Breast epithelium (tissue), 4 donors: ENCODE measurements at regions not wholly inside any gene's neighbourhood (a gene's known extent, or its start where the extent isn't known, plus 50 kb on each side); places are given as distances from the start of the nearest gene placed in this dataset.

Experiments used
- DNase-seq, 2 donors: peaks; one replicate each; pipeline ENCODE4 v3.0.0-alpha.2; 2019; ENCODE audit warnings: low spot score in 2 of 2
- H3K27ac ChIP-seq, 2 donors: fragments of 200-600 bp; sonication (generic) in 1 of 2; one replicate each; pipeline ENCODE4 v1.5.1; 2016 to 2019; ENCODE audit warnings: mild to moderate bottlenecking in 1 of 2
- H3K27me3 ChIP-seq, 2 donors: fragments of 200-600 bp; sonication (generic) in 1 of 2; one replicate each; pipeline versions ENCODE4 v1.5.1 to v1.6.0; 2017 to 2019; ENCODE audit warnings: control low read depth in 1 of 2, mild to moderate bottlenecking in 1 of 2
- H3K36me3 ChIP-seq: fragments of 200-600 bp; one replicate; pipeline ENCODE4 v1.5.1; 2019
- H3K4me1 ChIP-seq, 2 donors: fragments of 200-600 bp; sonication (generic); one replicate each; pipeline ENCODE4 v1.5.1; 2016 to 2019; ENCODE audit warnings: control low read depth in 1 of 2
- H3K4me3 ChIP-seq, 3 donors: fragments of 200-600 bp; sonication (generic); 1 replicate in 2 of 3; 2 replicates in 1 of 3; pipeline ENCODE4 v1.5.1; 2016 to 2019; ENCODE audit warnings: mild to moderate bottlenecking in 3 of 3, moderate library complexity in 2 of 3
- H3K9me3 ChIP-seq, 2 donors: fragments of 200-600 bp; sonication (generic) in 1 of 2; one replicate each; pipeline ENCODE4 v1.5.1; 2016 to 2019; ENCODE audit warnings: control low read depth in 1 of 2
- POLR2A ChIP-seq: fragments of 450-650 bp; IDR thresholded peaks from one replicate; pipeline ENCODE4 v1.6.1; 2016; ENCODE audit warnings: antibody characterized with exemption, mild to moderate bottlenecking, moderate library complexity
- POLR2AphosphoS5 ChIP-seq, 3 donors: sonication (generic); formaldehyde crosslinking; IDR thresholded peaks; one replicate each; pipeline ENCODE4 v1.6.1; 2017; ENCODE audit warnings: antibody characterized with exemption in 3 of 3
- intact Hi-C: fragments of 100-400 bp; cut with DNase I; formaldehyde crosslinking; loops from one replicate; pipeline ENCODE4 v1.15.1; 2023; ENCODE audit warnings: low total_unique reads
- TF ChIP-seq, protein P1 (sequence below), 3 donors: fragments of 450-650 bp; IDR thresholded peaks; one replicate each; pipeline ENCODE4 v1.5.1; 2016 to 2017; ENCODE audit warnings: antibody characterized with exemption in 3 of 3, mild to moderate bottlenecking in 3 of 3, moderate library complexity in 3 of 3

DNA sequence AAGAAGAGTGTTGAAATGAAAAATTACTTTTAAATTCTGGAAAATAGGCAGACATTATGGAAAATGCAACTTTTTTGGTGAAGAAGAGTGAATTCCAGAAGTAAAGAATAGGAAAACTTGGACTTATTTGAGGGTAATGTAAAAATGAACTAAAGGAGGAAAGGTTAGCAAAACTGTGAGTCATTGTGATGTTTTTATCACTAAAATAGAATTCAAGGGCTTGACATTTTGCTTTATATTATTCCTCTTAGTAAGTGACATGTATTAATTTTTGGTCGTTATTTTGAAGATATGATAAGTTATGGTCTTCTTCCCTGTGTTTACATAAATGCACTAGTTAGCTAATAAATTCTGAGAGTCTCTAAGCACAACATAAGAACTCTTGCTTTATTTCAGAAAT lies 390.9 kb downstream of the FAT4 start:
- DNase-seq, result no peak

GRCh38 chr4:125707397-125707796 lies 392.6 kb downstream of the FAT4 start:
- no peak for TF ChIP-seq POLR2AphosphoS5 (IDR thresholded peaks at IDR 0.05)
- no peak for TF ChIP-seq POLR2A
- TF ChIP-seq, protein P1, sequence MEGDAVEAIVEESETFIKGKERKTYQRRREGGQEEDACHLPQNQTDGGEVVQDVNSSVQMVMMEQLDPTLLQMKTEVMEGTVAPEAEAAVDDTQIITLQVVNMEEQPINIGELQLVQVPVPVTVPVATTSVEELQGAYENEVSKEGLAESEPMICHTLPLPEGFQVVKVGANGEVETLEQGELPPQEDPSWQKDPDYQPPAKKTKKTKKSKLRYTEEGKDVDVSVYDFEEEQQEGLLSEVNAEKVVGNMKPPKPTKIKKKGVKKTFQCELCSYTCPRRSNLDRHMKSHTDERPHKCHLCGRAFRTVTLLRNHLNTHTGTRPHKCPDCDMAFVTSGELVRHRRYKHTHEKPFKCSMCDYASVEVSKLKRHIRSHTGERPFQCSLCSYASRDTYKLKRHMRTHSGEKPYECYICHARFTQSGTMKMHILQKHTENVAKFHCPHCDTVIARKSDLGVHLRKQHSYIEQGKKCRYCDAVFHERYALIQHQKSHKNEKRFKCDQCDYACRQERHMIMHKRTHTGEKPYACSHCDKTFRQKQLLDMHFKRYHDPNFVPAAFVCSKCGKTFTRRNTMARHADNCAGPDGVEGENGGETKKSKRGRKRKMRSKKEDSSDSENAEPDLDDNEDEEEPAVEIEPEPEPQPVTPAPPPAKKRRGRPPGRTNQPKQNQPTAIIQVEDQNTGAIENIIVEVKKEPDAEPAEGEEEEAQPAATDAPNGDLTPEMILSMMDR (IDR thresholded peaks at IDR 0.05), result no peak
- Histone ChIP-seq H3K36me3 (no peaks in the 10 kb centered on the region), H3K4me3 (no peak overlapping the region), H3K27me3 (no peaks in the 10 kb centered on the region), H3K4me1 (no peaks in the 10 kb centered on the region), H3K9me3 (no peaks in the 10 kb centered on the region), H3K27ac (no peak overlapping the region)
- DNase-seq, result no peak
- intact Hi-C loops, result no loop called here

More for the DNA sequence above, 390.9 kb downstream of the FAT4 start:
- Histone ChIP-seq H3K4me1 (no peaks in the 10 kb centered on the region), H3K36me3 (no peaks in the 10 kb centered on the region), H3K4me3 (no peak overlapping the region), H3K27me3 (no peaks in the 10 kb centered on the region), H3K27ac (no peak overlapping the region), H3K9me3 (no peaks in the 10 kb centered on the region)
- TF ChIP-seq, protein P1 (IDR thresholded peaks at IDR 0.05), result no peak
- TF ChIP-seq POLR2AphosphoS5 (IDR thresholded peaks at IDR 0.05) (no peak), POLR2A (no peak)
- intact Hi-C loops, result no loop called here

DNA sequence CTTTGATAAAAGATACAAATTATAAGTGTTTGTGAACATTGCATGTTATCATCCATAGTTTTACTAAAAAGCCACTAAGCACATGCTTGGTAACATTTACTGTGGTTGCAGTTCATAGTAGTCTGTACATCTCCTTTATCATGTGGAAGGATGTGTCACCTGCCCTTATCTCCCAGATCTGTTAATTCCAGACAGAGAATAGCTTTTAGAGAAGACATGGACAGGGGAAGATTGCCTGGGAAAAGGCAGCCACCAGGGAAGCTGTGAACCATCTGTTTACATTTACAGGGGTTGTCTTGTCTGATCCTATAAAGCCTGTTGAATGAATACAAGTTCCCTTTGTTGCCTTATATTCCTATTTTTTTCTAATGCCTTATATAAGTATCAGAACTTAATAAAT lies 396.0 kb downstream of the FAT4 start:
- Histone ChIP-seq H3K36me3 (no peaks in the 10 kb centered on the region), H3K9me3 (no peaks in the 10 kb centered on the region), H3K27ac (no peak overlapping the region), H3K4me3 (no peak overlapping the region), H3K27me3 (no peaks in the 10 kb centered on the region), H3K4me1 (no peaks in the 10 kb centered on the region)
- no peak for DNase-seq
- TF ChIP-seq POLR2A (no peak), POLR2AphosphoS5 (IDR thresholded peaks at IDR 0.05) (no peak)
- intact Hi-C loops, result no loop called here

GRCh38 chr4:125714049-125714448 lies 399.3 kb downstream of the FAT4 start:
- H3K27ac ChIP-seq, result no peak overlapping the region
- no peaks in the 10 kb centered on the region for H3K4me1 ChIP-seq
- TF ChIP-seq POLR2AphosphoS5 (IDR thresholded peaks at IDR 0.05), result no peak
- TF ChIP-seq, protein P1 (IDR thresholded peaks at IDR 0.05), result no peak
- TF ChIP-seq POLR2A, result no peak
- intact Hi-C loops, result no loop called here
- no peaks in the 10 kb centered on the region for H3K36me3 ChIP-seq
- H3K4me3 ChIP-seq, result no peak overlapping the region
- no peaks in the 10 kb centered on the region for H3K27me3 ChIP-seq
- DNase-seq, result no peak
- no peaks in the 10 kb centered on the region for H3K9me3 ChIP-seq

DNA sequence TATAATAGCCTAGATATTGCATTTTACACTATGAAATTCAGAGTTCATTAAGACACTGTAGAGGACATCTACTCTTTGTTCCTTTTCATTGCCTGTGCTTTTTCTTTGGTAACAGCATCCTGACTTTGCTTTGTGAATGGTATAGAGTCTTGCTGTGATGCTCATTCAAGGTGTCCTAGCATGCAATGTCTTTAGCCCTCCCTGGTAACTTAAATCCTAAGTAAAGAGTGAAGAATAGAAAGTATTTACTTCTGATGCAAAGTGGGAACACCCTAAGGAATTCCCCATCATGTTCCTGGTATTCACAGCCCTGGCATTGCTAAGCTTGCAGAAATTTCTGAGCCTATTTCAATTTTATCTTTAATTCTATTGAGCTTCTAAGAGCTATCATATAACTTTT lies 400.1 kb downstream of the FAT4 start:
- Histone ChIP-seq H3K27ac (no peak overlapping the region), H3K9me3 (no peaks in the 10 kb centered on the region), H3K27me3 (no peaks in the 10 kb centered on the region), H3K4me1 (no peaks in the 10 kb centered on the region), H3K36me3 (no peaks in the 10 kb centered on the region), H3K4me3 (no peak overlapping the region)
- DNase-seq, result no peak
- TF ChIP-seq, protein P1 (IDR thresholded peaks at IDR 0.05), result no peak
- TF ChIP-seq POLR2AphosphoS5 (IDR thresholded peaks at IDR 0.05) (no peak), POLR2A (no peak)
- intact Hi-C loops, result no loop called here

DNA sequence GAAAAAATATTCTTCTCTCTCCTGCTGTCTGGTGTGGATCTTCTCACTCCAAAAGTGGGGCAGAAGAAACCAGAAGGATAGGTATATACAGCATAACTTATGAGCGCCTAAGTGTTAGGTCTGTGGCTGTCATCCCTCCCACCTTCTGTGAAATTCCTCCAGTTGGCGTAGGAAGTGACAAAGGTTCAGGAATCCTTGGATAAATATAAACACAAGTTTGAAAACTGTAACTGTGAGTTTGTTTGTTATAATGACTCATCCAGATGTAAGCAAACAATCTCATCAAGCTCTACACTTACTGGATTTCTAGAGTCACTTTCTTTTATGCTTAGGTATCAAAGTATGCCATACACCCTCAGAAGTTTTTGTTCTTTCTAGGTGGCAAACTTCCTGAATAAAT lies 405.2 kb downstream of the FAT4 start:
- TF ChIP-seq, protein P1 (IDR thresholded peaks at IDR 0.05), result no peak
- TF ChIP-seq POLR2AphosphoS5 (IDR thresholded peaks at IDR 0.05), result no peak
- TF ChIP-seq POLR2A, result no peak
- DNase-seq, result no peak
- no peaks in the 10 kb centered on the region for H3K36me3 ChIP-seq
- no peaks in the 10 kb centered on the region for H3K27me3 ChIP-seq
- no peak overlapping the region for H3K4me3 ChIP-seq
- no peaks in the 10 kb centered on the region for H3K9me3 ChIP-seq
- no peak overlapping the region for H3K27ac ChIP-seq
- H3K4me1 ChIP-seq, result no peaks in the 10 kb centered on the region
- intact Hi-C loops, result no loop called here
